ENCODE measurements at regions not wholly inside any gene's neighbourhood (a gene's known extent, or its start where the extent isn't known, plus 50 kb on each side); places are given as distances from the start of the nearest gene placed in this dataset.
"Not testable (repeated sequence)": the region's sequence is repeated elsewhere in the genome, so short reads cannot be mapped to it uniquely, and the experiment has no call there.

- no peak for DNase-seq
Measured at GRCh38 chr17:51435641-51436091, 175.3 kb downstream of the UTP18 start.

DNA sequence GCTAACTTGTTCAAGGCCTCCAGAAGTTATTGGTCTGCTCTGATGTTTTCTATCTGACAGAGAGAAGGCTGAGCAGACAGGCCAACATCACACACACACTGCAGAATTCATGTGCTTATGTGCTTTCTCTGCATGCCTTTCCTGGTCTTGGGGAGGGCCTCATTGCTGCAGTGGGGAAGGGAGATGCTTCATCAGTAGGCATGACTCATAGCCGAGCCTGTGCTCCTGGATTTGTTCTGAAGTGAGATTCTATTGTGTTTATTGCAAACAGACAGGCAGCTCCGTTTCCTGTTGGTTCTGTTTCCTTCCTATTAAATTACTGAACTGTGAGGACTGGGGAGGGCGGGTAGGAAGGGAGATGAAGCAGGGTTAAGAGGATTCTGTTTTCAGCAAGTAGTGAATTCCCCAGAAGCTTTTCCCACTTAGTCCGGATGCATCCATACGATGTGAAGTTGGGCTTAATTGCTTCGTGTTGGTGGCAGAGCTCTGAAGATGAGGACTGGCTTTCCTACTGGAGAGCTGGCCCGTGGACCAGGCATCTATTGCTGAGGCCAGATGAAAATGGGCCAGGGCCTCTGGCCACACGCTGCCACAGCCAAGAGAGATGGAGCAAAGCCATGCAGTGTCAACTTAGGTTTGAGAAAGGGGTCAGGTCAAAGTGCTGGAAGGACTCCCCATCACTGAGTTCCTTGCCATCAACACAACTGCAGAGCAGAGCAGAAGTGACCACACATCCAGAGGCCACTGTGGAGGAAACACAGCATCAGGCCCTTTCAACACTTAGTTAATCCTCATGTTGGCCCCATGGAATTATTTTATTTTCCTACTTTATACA is 179.3 kb downstream of the UTP18 start:
- no peak for DNase-seq

GRCh38 chr17:51441431-51441830 is 181.1 kb downstream of the UTP18 start:
- no peak for DNase-seq

DNA sequence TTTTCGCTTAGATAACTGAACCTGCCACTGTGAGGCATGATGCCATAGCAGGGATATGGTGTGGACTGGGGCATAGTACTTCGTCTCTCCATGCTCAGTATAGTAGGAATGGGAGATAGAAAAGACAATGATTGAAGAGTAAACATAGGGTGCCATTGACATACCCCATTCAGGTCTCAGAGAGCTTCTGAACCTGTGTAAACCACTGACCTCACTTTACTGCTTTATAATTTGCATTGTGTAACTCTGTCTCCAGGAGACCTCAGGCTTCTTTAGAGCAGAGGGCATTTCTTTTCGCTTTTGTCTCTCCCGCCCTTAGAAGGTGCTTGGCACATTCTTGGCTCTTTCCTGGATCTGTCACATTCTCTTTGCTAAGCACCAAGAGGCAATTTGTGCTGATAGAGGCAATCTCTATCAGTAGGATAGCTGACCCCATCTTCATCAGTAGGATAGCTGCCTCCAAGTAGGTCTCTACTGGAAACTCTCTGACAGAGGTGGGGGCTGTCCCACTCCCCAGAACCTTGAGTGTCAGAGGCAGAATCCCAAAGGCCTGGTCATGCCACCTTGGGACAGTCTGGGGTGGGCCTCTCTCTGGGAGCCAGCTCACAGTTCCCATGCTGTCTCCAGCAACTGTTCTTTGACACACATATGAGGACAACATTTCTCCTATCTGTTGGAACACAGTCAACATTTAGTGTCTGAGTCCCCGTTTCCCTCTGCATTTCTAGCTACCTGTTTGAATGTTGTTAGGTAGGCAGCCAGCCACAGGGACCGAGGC is 181.9 kb downstream of the UTP18 start:
- no peak for DNase-seq

DNA sequence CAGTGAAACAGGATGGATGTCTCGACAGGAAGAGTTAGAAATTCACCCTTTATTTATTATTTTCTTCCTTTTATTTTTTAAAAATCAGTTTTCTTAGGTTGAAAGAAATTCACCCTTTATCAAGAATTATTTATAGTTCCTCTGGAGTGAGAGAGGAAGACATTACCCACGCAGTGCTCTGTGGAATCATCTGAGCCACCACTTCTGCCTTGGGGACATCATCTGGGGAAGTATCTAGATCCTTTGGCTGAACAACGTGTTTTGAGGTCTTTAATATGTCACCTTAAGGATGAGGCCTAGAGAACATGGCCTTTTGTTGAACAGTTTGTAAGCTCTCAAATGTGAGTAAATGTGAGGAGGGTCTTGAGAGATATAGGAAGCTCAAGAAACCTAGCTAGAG is 183.3 kb downstream of the UTP18 start:
- no peak for DNase-seq

- no peak for DNase-seq
Measured at GRCh38 chr17:51445946-51446345, 185.6 kb downstream of the UTP18 start.

DNA sequence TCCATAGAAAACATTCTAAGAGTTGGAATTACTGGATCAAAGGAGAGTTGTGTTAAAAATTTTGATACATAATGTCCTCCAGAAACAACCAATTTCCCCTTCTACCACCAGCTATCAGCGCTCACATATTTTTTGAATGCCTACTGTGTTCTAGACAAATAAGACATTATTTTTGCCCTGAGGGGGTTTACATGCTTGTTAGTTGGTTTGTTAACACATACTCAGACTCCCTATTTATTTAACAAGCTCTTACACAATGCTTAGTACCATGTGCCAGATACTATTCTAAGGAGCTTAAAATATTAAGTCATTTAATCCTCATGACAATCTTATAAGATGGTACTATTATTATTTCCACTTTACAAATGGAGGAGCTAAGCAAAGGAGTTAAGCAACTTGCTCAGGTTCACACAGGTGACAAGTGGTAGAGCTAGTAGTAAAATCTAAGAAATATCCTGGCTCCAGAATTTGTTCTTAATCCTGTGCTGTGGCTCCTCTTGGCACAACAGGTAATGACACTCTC is 194.2 kb downstream of the UTP18 start:
- DNase-seq: no peak

DNA sequence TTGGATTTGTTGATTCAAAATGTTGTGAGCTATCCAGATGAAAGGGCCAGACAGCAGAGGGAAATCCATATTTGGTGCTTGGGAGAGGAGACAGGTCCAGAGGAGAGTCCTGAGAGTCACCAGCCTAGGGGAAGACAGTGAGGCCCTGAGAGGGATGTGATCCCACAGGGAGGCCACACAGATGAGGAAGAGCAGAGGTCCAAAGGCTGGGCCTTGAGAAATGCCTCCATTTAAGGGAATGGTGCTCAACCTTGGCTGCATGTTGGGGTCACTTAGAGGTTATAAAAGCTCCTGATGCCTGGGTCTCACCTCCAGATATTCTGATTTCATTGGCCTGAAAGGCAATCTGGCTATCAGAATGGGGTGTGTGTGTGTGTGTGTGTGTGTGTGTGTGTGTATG is 194.9 kb downstream of the UTP18 start:
- no peak for DNase-seq

DNA sequence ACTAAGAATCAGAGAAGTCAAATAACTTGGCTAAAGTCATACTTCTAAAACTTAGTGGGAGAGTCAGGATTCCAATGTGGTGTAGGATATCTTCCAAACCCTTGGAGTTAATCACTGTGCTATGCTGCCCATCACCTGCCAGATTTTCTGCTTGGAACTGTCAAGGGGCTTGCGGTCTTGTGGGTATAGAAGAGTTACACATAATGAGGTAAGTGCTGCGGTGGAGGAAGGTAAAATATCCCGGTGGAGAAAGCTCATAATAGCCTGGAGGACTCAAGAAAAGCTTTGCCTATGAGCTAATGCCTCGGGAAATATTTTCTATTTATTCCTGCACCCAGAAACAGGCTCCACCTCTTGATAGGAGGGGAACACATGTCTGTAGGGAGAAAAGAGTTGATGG is 195.6 kb downstream of the UTP18 start:
- no peak for DNase-seq

DNA sequence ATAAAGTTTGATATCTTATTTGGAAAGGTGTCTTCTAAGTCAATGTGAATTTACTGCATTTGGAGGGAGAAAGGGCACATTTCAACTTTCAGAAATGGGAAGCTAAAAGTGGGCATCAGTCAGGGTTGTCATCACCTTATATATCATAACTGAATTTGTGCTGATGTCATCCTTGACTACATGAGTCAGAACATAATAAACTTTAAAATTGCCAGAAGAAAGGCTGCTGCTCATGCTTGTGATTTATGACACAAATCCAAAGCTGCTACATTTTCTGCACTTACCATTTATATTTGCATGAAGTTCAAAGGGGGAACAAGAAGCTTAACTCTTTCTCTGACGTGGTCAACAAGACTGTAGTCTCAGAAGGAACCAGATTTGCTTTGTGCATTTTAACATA is 196.6 kb downstream of the UTP18 start:
- no peak for DNase-seq

- DNase-seq: peak; percentile 14
Measured at GRCh38 chr17:51461578-51462004, 201.2 kb downstream of the UTP18 start.

GRCh38 chr17:51463353-51463752 is 203.0 kb downstream of the UTP18 start:
- no peak for DNase-seq

GRCh38 chr17:51467336-51467735 is 207.0 kb downstream of the UTP18 start:
- DNase-seq: no peak

DNA sequence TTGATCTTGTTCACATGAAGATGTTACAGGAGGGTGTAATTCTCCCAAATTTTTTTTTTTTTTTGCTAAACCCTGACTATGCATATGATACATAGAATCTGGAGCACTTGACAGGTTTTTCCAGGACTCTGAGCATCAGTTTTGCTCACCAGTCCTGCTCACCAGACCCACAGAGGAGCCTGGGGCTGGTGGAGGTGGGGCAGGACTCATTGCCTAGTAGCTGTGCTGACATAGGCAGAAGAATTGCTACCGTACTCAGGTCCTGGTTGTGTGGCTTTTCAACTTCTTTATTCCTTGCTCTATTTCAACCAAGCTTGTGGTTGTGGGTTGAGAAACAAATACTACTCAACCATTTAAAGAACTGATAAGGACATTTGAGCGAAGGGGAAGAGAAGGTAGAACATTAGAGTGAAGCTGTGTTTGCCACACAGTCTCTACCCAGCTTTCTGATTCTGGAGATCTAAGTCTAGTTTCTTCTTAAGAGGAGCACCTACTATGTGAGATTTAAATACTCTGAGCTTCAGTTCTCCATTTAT is 212.4 kb downstream of the UTP18 start:
- no peak for DNase-seq

DNA sequence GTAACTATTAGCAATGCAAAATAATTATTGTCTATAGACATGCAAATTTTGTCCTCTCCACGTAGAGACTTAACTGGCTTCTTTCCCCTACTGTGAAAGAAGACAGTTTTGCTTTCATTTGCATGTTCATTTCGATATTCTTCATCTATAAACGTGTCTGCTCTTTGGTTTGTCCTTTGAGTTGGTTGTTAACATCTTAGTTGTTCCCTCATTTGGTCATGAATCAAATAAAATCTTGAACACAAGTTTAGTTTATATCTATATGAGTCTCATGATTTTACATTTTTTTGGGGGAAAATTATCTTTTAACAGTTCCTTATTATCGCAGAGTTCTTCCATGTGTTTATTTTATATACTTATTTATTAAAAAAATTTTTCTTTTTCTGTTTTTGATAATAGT is 214.4 kb downstream of the UTP18 start:
- DNase-seq: no peak

GRCh38 chr17:51475730-51476129 is 215.4 kb downstream of the UTP18 start:
- no peak for DNase-seq

GRCh38 chr17:51479303-51479702 is 219.0 kb downstream of the UTP18 start:
- DNase-seq: no peak

DNA sequence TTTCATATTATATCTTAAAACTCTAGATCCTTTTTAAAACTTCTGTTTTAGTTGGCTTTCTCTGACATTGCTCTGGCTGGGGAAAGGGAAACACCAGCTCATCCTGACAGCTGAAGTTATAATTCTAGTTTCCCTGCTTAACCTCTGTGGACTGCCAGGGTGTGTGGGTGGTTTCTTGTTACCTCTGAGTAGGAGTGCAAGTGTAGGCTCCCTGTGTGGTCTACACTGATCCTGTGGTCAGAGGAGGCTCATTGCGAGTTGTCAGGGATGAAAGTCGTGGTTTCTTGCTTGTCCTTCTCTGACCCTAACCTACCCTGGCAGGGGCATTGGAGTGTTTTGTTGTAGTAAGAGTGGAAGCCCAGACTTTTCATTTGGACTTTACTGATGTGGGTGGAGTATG is 221.0 kb downstream of the UTP18 start:
- no peak for DNase-seq

DNA sequence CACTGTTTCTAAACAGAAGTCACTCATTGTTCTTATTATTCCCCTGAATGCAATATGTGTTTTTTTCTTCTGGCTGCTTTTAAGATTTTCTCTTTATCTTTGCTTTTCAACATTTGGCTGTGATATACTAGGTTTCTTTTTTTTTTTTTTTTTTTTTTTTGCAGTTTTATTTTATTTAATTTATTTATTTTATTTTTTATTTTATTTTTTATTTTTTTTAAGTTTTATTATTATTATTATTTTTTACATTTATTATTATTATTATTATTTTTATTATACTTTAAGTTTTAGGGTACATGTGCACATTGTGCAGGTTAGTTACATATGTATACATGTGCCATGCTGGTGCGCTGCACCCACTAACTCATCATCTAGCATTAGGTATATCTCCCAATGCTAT is 221.9 kb downstream of the UTP18 start:
- DNase-seq: not testable (repeated sequence)

DNA sequence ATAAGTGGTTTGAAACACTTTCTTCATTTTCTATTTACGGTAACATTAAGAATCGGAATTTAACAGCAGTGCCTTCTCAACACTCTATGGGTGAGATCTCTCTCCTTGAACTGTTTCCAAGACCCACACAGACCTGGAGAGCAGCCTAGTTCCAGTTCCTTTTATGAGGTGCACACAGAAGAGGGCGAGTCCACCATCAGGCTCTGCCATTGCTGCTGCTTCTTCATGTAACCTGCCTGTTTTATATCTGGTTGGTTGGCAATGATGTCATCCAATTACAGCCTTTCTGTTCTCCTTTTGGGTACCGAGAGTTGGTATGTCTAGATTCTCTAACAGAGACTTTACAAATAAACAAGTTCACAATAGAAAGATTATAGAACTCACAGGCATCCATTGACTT is 225.7 kb downstream of the UTP18 start:
- DNase-seq: no peak

- DNase-seq: no peak
Measured at GRCh38 chr17:51486885-51487520, 226.7 kb downstream of the UTP18 start.

DNA sequence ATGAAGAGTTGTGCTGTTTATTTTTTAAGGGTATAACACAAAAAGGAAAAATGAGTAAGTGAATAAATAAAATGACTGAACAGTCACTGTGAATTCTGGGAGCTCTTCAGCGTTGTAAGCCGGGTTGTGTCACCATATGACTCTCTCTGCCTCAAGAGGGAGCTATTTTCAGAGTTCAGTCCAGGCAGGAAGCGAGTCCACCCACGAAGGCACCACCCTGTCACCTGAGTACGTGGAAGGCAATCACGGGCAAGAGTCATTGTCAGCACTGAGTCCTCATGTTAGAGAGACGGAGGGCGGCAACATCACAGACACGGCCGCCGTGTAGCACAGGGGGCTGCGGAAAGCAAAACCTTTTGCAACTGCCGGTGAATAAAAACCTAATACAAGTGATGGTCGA is 227.6 kb downstream of the UTP18 start:
- DNase-seq: no peak

GRCh38 chr17:51491416-51491815 is 231.1 kb downstream of the UTP18 start:
- DNase-seq: no peak
